ENCODE measurements at regions not wholly inside any gene's neighbourhood (a gene's known extent, or its start where the extent isn't known, plus 50 kb on each side); places are given as distances from the start of the nearest gene placed in this dataset.

DNA sequence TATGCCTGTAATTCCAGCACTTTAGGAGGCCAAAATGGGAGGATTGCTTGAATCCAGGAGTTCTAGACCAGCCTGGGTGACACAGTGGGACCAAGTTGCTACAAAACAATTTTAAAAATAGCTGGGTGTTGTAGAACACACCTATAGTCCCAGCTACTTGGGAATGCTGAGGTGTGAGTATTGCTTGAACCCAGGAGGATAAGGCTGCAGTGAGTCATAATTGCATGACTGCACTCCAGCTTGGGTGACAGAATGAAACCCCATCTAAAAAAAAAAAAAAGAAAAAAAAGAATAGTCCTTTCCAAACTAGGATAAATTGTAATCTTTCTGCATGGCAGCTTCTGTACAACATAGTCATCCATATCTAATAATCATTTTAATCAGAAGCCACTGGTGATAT is 270.1 kb upstream of the INTU start:
- TF ChIP-seq, protein P1, sequence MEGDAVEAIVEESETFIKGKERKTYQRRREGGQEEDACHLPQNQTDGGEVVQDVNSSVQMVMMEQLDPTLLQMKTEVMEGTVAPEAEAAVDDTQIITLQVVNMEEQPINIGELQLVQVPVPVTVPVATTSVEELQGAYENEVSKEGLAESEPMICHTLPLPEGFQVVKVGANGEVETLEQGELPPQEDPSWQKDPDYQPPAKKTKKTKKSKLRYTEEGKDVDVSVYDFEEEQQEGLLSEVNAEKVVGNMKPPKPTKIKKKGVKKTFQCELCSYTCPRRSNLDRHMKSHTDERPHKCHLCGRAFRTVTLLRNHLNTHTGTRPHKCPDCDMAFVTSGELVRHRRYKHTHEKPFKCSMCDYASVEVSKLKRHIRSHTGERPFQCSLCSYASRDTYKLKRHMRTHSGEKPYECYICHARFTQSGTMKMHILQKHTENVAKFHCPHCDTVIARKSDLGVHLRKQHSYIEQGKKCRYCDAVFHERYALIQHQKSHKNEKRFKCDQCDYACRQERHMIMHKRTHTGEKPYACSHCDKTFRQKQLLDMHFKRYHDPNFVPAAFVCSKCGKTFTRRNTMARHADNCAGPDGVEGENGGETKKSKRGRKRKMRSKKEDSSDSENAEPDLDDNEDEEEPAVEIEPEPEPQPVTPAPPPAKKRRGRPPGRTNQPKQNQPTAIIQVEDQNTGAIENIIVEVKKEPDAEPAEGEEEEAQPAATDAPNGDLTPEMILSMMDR (IDR thresholded peaks at IDR 0.05; ENCODE audit: low read depth, low read length): no peak
- TF ChIP-seq EZH2phosphoT487 (IDR thresholded peaks at IDR 0.05; ENCODE audit: low read depth): no peak
